Neural cell (in vitro differentiated cells): ENCODE measurements at regions not wholly inside any gene's neighbourhood (a gene's known extent, or its start where the extent isn't known, plus 50 kb on each side); places are given as distances from the start of the nearest gene placed in this dataset.

Experiments used
- H2AFZ ChIP-seq: fragments of 200-600, 300-800 bp; sonication (generic), shearing (Covaris generic); 2 replicates; pipeline ENCODE4 v1.6.0; 2014; ENCODE audit warnings: low read depth, mild to moderate bottlenecking, antibody characterized with exemption, low read length, moderate library complexity
- H3F3A ChIP-seq: fragments of 200-600 bp; shearing (Covaris generic); 2 replicates; pipeline ENCODE4 v1.6.1; 2016; ENCODE audit warnings: mild to moderate bottlenecking, moderate library complexity, mixed read lengths, antibody characterized with exemption, low read length; ENCODE audit not compliant: insufficient read depth, poor library complexity, severe bottlenecking
- H3K27ac ChIP-seq: fragments of 200-600, 300-800 bp; sonication (generic), shearing (Covaris generic); 2 replicates; pipeline ENCODE4 v1.5.1; 2014; ENCODE audit warnings: mild to moderate bottlenecking, low read length, moderate library complexity
- H3K27me3 ChIP-seq: fragments of 300-800, 200-600 bp; sonication (generic), shearing (Covaris generic); 2 replicates; pipeline ENCODE4 v1.6.0; 2014; ENCODE audit warnings: mild to moderate bottlenecking, low read depth, low read length, moderate library complexity; ENCODE audit not compliant: insufficient read depth
- H3K36me3 ChIP-seq: fragments of 300-800, 200-600 bp; sonication (generic), shearing (Covaris generic); 2 replicates; pipeline ENCODE4 v1.5.1; 2014; ENCODE audit warnings: mild to moderate bottlenecking, antibody characterized with exemption, low read length, moderate library complexity; ENCODE audit not compliant: insufficient read depth
- H3K4me2 ChIP-seq: fragments of 300-800, 200-600 bp; sonication (generic), shearing (Covaris generic); 2 replicates; pipeline ENCODE4 v1.6.0; 2014; ENCODE audit warnings: mild to moderate bottlenecking, low read length
- H3K4me3 ChIP-seq: fragments of 300-800, 200-600 bp; sonication (generic), shearing (Covaris generic); 2 replicates; pipeline ENCODE4 v1.5.1; 2014; ENCODE audit warnings: mild to moderate bottlenecking, low read length, moderate library complexity
- H3K79me2 ChIP-seq: fragments of 200-600 bp; shearing (Covaris generic); replicated peaks from 2 replicates; pipeline ENCODE4 v1.6.0; 2014; ENCODE audit warnings: mild to moderate bottlenecking, low read length, moderate library complexity; ENCODE audit not compliant: insufficient read depth
- H3K9ac ChIP-seq: fragments of 300-800, 200-600 bp; sonication (generic), shearing (Covaris generic); 2 replicates; pipeline ENCODE4 v1.6.1; 2016; ENCODE audit warnings: mild to moderate bottlenecking, low read length, mixed read lengths
- H3K9me2 ChIP-seq: fragments of 200-600 bp; shearing (Covaris generic); 2 replicates; pipeline ENCODE4 v1.6.1; 2016; ENCODE audit warnings: mild to moderate bottlenecking, low read length, mixed read lengths; ENCODE audit not compliant: insufficient read depth
- H3K9me3 ChIP-seq: fragments of 200-600, 300-800 bp; sonication (generic), shearing (Covaris generic); 2 replicates; pipeline ENCODE4 v1.6.1; 2016; ENCODE audit warnings: mild to moderate bottlenecking, mixed run types, low read length, moderate library complexity, mixed read lengths
- H4K20me1 ChIP-seq: fragments of 200-600 bp; shearing (Covaris generic); 2 replicates; pipeline ENCODE4 v1.6.1; 2016; ENCODE audit warnings: mild to moderate bottlenecking, mixed run types; ENCODE audit not compliant: insufficient read depth
- EP300 ChIP-seq: fragments of 450-650 bp; conservative IDR thresholded peaks from 2 replicates; pipeline ENCODE4 v1.6.1; 2014; ENCODE audit warnings: antibody characterized with exemption, mild to moderate bottlenecking, moderate library complexity; ENCODE audit not compliant: poor library complexity, severe bottlenecking
- EZH2 ChIP-seq: fragments of 200-600, 300-800 bp; shearing (Covaris generic), sonication (generic); IDR thresholded peaks from 2 replicates; pipeline ENCODE4 v1.6.1; 2014; ENCODE audit warnings: antibody characterized with exemption, low read length, borderline replicate concordance, mild to moderate bottlenecking; ENCODE audit not compliant: insufficient read depth, poor library complexity, severe bottlenecking
- MXI1 ChIP-seq: fragments of 450-650 bp; conservative IDR thresholded peaks from 2 replicates; pipeline ENCODE4 v1.6.1; 2014; ENCODE audit warnings: antibody characterized with exemption, mild to moderate bottlenecking; ENCODE audit not compliant: poor library complexity, severe bottlenecking
- POLR2AphosphoS5 ChIP-seq: IDR thresholded peaks from 2 replicates; pipeline ENCODE4 v1.6.1; 2012
- RAD21 ChIP-seq: fragments of 450-650 bp; conservative IDR thresholded peaks from 2 replicates; pipeline ENCODE4 v1.6.1; 2014; ENCODE audit warnings: antibody characterized with exemption, mild to moderate bottlenecking, moderate library complexity
- SMC3 ChIP-seq: fragments of 450-650 bp; conservative IDR thresholded peaks from 2 replicates; pipeline ENCODE4 v1.6.1; 2014; ENCODE audit warnings: antibody characterized with exemption, mild to moderate bottlenecking, moderate library complexity; ENCODE audit not compliant: poor library complexity
- TAF1 ChIP-seq: IDR thresholded peaks from 2 replicates; pipeline ENCODE4 v1.6.1; 2012; ENCODE audit warnings: low read depth
- TF ChIP-seq, protein P1 (sequence below): IDR thresholded peaks from 2 replicates; pipeline ENCODE4 v1.6.1; 2012; ENCODE audit warnings: borderline replicate concordance
- TF ChIP-seq, protein P2 (sequence below): fragments of 450-650 bp; IDR thresholded peaks from 2 replicates; pipeline ENCODE4 v1.5.1; 2014; ENCODE audit warnings: antibody characterized with exemption, mild to moderate bottlenecking, moderate library complexity; ENCODE audit not compliant: poor library complexity, severe bottlenecking

DNA sequence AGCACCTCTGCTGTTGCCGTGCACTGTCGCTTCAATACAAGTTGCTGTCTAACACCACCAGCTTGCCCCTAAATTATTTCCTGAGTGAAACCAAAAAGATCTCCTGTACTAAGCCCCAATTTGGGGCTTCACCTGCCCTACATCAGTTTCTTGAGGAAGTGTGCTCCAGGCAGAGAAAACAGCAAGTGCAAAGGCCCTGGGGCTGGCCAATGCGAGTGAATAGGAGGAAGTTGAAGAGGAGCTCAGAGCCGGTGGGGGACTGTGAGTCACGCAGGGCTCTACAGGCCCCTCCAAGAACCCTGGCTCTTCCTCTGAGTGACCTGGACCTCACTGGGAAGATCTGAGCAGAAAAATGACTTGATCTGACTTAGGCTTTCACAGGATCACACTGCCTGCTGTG lies 117.2 kb downstream of the IPO8 start:
- Histone ChIP-seq H3K4me2 (no peak overlapping the region), H3F3A (no peaks in the 10 kb centered on the region), H3K27ac (no peak overlapping the region), H3K9me2 (no peaks in the 10 kb centered on the region), H3K9me3 (no peaks in the 10 kb centered on the region), H3K27me3 (no peaks in the 10 kb centered on the region), H3K79me2 (no peaks in the 10 kb centered on the region), H3K4me3 (no peak overlapping the region), H3K36me3 (no peaks in the 10 kb centered on the region), H4K20me1 (no peaks in the 10 kb centered on the region), H3K9ac (no peak overlapping the region), H2AFZ (no peak overlapping the region)
- TF ChIP-seq EZH2 (no peak), MXI1 (no peak), SMC3 (no peak), RAD21 (no peak), TAF1 (no peak), EP300 (no peak), POLR2AphosphoS5 (no peak)
- TF ChIP-seq, protein P1, sequence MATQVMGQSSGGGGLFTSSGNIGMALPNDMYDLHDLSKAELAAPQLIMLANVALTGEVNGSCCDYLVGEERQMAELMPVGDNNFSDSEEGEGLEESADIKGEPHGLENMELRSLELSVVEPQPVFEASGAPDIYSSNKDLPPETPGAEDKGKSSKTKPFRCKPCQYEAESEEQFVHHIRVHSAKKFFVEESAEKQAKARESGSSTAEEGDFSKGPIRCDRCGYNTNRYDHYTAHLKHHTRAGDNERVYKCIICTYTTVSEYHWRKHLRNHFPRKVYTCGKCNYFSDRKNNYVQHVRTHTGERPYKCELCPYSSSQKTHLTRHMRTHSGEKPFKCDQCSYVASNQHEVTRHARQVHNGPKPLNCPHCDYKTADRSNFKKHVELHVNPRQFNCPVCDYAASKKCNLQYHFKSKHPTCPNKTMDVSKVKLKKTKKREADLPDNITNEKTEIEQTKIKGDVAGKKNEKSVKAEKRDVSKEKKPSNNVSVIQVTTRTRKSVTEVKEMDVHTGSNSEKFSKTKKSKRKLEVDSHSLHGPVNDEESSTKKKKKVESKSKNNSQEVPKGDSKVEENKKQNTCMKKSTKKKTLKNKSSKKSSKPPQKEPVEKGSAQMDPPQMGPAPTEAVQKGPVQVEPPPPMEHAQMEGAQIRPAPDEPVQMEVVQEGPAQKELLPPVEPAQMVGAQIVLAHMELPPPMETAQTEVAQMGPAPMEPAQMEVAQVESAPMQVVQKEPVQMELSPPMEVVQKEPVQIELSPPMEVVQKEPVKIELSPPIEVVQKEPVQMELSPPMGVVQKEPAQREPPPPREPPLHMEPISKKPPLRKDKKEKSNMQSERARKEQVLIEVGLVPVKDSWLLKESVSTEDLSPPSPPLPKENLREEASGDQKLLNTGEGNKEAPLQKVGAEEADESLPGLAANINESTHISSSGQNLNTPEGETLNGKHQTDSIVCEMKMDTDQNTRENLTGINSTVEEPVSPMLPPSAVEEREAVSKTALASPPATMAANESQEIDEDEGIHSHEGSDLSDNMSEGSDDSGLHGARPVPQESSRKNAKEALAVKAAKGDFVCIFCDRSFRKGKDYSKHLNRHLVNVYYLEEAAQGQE = no peak
- TF ChIP-seq, protein P2, sequence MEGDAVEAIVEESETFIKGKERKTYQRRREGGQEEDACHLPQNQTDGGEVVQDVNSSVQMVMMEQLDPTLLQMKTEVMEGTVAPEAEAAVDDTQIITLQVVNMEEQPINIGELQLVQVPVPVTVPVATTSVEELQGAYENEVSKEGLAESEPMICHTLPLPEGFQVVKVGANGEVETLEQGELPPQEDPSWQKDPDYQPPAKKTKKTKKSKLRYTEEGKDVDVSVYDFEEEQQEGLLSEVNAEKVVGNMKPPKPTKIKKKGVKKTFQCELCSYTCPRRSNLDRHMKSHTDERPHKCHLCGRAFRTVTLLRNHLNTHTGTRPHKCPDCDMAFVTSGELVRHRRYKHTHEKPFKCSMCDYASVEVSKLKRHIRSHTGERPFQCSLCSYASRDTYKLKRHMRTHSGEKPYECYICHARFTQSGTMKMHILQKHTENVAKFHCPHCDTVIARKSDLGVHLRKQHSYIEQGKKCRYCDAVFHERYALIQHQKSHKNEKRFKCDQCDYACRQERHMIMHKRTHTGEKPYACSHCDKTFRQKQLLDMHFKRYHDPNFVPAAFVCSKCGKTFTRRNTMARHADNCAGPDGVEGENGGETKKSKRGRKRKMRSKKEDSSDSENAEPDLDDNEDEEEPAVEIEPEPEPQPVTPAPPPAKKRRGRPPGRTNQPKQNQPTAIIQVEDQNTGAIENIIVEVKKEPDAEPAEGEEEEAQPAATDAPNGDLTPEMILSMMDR = no peak

DNA sequence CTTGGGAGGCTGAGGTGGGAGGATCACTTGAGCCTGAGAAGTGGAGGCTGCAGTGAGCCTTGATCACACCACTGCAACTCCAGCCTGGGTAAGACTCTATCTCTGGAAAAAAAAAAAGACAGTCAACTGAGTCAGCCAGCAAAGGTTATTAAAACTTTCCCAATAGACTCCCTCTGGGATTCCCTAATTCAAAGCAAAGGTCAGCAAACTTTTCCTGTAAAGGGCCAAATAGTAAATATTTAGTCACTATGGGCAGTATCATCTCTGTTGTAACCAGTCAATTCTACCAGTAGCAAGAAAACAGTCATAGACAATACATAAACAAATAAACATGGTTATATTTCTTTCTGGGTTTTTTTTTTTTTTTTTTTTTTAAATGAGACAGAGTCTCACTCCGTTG lies 122.5 kb downstream of the IPO8 start:
- TF ChIP-seq POLR2AphosphoS5 (no peak), EP300 (no peak)
- H3F3A ChIP-seq = no peaks in the 10 kb centered on the region
- H3K9me2 ChIP-seq = no peaks in the 10 kb centered on the region
- no peaks in the 10 kb centered on the region for H3K79me2 ChIP-seq
- no peak overlapping the region for H3K4me2 ChIP-seq
- no peaks in the 10 kb centered on the region for H4K20me1 ChIP-seq
- no peaks in the 10 kb centered on the region for H3K9me3 ChIP-seq
- no peak overlapping the region for H3K9ac ChIP-seq
- no peak overlapping the region for H2AFZ ChIP-seq
- no peaks in the 10 kb centered on the region for H3K36me3 ChIP-seq
- no peaks in the 10 kb centered on the region for H3K27me3 ChIP-seq
- no peak overlapping the region for H3K27ac ChIP-seq
- H3K4me3 ChIP-seq = no peak overlapping the region
